ENCODE measurements at regions not wholly inside any gene's neighbourhood (a gene's known extent, or its start where the extent isn't known, plus 50 kb on each side); places are given as distances from the start of the nearest gene placed in this dataset.
"Not testable (repeated sequence)": the region's sequence is repeated elsewhere in the genome, so short reads cannot be mapped to it uniquely, and the experiment has no call there.

DNA sequence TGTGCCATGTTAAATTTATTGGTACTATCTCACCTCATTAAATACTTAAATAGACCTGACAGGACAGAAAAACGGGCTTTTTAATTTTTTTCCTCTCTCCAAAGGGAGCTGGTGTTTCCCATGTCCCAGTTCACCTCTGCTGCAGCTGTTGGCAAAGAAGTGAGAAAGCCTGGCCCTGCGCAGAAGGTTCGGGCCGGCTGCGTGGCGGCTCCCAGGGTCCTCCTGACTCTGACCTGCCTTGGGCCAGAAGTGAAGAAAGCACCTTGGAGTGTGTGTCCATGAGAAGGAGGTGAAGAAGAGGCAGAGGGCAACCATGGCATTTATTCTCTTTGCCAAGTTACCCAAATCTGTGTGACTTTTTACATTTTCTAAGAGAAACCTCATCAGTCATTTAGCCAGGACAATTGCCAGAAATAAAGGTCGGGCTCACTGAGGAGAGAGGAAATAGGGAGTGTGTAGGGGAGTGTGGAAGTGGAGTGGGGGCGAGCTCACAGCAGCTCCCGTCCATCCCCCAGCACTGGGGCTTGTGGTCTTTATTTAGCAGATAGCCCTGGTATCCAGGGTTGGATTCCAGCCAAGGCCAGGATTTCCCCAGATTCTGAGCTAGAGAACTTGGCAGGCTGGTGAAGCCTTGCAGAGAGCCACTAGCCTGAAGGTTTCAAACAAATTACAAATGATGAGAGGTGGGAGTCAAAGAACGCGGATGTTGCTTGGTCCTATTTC lies 102.4 kb upstream of the CADM1 start:
- no peak for DNase-seq (ENCODE audit: low read depth in 2 of 2)

DNA sequence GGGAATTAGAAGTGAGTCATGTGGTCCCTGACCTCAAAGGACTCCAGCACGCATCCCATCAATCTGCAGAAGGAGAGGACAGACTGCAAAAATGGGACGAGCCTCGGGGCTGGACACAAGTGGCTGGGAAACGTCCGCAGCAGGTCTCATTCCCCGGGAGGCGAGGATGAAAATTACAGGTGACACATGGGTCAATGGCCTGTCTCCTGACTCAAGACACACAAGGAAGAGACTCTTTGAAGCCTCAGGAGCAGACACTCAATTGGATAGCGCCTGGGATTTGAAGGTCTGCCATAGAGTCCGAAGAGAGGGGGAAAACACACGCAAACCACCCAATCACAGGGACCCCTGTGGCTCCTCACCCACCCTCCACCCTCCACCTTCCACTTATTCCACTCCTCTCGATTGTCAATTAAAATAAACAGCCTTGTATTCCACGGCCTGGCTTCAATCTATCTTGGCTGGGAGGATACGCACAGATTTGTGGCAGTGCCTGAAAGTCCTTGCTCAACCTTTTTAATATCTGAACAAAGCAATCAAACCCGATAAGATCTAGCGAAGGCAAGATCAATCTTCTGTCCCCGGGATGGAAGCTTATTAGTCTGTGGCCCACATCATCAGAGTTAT lies 101.8 kb upstream of the CADM1 start:
- DNase-seq (ENCODE audit: low read depth in 2 of 2): no peak

DNA sequence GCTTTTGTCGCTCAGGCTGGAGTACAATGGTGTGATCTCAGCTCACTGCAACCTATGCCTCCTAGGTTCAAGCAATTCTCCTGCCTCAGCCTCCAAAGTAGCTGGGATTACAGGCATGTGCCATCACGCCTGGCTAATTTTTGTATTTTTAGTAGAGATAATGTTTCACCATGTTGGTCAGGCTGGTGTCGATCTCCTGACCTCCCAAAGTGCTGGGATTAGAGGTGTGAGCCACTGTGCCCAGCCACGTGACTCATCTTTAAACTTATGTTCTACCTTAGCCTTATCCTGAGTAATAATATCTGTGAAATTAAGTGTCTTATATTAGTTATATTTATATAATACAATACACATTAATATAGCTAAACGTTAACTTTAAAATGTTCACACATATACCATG lies 101.2 kb upstream of the CADM1 start:
- DNase-seq (ENCODE audit: low read depth in 2 of 2): not testable (repeated sequence)

DNA sequence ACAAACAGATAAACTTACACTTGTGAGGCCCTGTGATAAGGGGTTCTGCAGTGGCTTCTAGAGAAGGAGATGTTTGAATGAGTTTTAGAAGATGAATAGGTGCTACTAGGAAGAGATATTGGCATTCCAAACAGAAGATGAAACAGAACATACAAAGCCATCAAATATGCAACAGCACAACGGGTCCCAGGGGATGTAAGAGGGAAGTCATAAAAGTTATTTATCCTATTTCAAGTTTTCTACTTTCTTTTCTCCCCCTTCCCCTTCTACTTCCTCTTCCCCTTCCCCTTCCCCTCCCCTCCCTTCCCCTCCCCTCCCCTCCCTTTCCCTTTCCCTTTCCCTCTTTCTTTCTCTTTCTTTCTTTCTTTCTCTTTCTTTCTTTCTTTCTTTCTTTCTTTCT lies 94.9 kb upstream of the CADM1 start:
- no peak for DNase-seq (ENCODE audit: low read depth in 2 of 2)

DNA sequence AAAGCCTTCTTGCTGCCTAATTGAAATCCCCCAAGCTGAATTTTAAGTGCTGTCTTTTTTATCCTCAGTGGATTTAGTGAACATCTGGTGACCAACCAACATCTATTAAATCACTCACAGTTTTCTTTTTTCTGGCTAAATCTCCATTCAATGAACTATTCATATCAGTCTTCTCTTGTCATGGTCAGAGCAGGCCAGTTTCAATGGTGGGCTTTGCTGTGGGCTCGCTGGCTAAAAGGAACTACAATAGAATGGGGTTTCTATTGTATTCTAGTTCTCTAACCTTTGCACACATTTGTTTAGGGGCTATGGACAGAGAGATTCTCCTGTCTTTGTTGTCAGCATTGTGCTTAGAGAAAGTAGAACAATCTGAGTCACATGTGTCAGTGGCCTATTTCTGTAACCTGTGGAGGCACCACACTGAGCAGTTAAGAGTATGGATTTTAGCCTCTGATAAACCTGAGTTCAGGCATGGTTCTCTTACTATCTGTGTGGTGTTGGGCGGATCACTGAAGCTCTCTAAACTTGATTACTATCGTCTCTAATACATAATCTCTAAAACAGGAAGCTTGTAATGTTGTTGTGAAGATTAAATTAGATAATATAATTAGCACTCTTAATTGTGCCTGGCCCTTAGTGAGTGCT lies 94.2 kb upstream of the CADM1 start:
- no peak for DNase-seq (ENCODE audit: low read depth in 2 of 2)

DNA sequence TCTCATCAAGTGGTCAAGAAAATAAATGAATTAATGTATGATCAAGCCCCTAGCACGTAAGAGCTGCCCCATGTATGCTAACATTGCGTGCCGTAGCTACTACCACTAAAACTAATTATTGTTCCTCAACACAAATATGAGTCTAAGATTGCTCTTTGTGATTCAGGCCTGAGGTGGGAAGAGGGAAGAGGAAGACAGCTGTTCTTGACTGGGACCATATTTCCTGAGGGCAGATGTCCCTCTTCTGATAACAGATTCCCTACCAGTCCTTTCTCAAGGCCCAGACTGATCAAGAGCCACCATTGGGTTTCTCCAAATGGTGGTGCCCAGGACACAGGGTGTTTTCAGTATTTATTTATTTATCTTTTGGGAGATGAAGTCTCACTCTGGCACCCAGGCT lies 87.2 kb upstream of the CADM1 start:
- DNase-seq (ENCODE audit: low read depth in 2 of 2): no peak

DNA sequence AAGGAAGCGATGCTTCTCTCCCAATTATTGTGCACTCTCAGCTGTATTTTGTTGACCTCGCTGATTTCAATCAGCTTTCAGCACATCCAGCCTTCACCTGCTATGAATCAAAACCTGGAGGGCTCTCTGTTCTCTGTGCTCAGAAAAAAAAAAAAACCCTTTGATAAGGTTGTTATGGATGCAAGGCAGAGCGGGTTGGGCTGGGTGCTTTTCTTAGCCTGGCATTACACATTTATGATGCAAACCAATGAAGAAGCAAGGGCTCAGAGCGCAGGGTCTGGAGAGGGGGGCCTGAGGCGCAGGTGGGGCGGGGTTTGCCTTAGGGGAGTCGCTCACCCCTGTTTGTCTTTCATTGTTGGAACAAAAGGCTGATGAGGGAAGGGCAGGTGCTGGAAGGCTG lies 86.0 kb upstream of the CADM1 start:
- no peak for DNase-seq (ENCODE audit: low read depth in 2 of 2)

DNA sequence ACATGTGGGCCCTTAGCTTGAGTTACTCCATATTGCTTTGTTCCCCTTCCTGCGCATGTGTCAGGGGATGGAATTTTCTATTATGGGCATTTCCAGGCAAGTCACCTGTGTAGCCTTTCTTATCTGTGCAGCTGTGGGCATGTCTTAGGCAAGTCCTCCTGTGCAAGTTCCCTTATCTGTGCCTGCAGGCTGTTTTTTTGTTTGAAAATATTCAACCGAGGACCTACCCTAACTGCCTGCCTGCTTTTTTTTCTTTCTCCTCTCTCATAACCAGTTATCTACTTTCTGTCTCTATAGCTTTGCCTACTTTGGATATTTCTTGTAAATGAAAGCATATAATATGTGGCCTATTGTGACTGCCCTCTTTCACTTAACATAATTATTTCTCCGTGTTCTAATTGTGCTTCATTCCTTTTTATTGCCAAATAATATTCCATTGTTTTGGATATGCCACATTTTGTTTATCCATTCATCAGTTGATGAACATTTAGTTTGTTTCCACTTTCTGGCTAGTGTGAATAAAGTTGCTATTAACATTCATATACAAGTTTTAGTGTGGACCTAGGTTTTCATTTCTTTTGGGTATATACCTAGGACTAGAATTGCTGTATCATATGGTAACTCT lies 83.6 kb upstream of the CADM1 start:
- DNase-seq (ENCODE audit: low read depth in 2 of 2): no peak

DNA sequence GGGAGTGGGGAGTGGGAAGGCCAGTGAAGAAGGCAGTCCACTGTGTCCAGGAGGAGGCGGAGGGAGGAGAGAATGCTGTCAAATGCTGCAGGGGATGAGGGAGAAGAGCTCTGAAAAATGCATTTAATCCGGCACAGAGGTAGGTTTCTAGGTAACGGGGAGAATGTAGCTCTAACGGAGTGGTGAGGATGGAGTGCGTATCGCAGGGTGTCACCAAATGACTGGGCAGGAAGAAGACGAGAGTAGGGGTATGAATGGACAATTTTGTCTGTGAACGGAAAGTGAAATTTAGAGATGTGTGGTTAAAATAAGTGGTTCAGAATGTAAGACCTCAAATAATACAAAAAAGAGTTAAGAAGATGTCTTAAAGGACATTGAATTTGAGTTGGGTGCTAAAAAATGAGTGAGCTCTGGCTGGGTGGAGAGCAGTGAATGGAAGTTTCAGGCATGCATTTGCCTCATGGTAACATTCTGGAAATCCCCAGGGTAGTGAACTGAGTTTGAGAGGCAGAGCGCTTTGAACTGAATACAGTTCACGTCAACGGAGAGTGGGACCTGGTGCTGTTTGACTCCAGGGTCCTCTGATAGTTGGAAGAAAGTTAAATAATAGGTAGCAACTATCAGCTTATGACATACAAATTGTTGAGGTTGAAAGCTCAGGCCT lies 81.3 kb upstream of the CADM1 start:
- no peak for DNase-seq (ENCODE audit: low read depth in 2 of 2)

DNA sequence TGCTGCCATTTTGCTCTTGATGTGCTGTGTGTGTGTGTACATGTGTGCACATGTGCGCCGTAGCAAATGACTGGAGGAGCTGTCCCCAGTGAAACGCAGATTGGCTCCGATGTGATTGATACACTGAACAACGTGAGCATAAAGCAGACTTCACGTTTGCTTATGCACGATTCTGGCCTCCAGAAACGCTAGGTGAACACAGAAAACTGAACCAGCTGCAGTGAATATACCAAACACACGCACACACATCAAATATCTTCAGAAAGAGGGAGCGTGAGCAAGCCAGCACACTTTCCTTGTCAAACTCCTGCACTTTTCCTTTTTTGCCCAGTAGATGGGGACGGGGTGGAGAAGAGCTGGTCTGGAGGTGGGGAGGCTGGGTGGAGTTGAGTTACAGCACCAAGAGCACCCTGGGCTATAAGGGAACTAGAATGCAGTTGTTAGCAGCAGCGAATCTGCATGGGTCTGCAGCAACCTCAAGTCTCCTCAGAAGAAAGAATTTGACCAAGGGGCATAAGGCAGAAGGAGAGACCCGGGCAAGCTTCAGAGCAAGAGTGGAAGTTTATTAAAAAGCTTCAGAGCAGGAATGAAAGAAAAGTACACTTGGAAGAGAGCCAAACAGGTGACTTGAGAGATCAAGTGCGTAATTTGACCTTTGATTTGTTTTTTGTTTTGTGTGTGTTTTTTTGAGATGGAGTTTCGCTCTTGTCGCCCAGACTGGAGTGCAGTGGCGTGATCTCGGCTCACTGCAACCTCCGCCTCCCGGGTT lies 77.8 kb upstream of the CADM1 start:
- DNase-seq (ENCODE audit: low read depth in 2 of 2): no peak

DNA sequence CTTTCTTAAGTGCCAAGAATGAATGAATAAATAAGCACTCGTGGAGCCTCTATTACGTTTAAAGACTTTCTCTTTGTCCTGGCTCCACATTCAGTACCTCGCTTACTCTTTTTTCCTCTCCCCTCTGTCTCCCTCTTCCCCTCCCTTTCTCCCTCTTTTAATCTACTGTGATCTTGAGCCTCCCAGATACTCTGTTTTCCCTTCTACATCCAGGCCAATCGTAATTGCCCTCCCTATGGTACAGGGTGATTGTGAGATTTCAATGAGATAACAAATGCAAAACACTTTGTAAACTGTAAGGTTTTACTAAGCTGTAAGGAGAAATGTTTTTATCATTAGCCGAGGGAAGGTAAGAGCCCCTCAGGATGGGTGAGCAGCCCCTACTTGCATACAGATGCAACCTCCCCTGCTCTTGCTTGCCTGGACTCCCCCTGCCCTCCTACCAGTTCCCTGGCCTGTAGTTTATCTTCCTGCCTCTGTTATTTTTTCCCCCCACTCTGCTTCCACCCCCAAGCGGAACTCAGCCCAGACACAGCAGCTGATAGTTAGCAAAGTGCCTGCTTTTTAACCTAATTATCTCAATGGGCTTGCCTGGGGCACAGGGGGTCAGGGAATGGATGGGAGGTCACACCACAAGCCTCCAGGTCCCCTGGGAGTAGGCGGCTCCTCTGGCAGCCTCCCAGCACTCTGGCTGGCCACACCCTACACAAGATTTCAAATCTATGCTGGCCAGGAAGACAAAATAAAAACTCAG lies 76.9 kb upstream of the CADM1 start:
- no peak for DNase-seq (ENCODE audit: low read depth in 2 of 2)

DNA sequence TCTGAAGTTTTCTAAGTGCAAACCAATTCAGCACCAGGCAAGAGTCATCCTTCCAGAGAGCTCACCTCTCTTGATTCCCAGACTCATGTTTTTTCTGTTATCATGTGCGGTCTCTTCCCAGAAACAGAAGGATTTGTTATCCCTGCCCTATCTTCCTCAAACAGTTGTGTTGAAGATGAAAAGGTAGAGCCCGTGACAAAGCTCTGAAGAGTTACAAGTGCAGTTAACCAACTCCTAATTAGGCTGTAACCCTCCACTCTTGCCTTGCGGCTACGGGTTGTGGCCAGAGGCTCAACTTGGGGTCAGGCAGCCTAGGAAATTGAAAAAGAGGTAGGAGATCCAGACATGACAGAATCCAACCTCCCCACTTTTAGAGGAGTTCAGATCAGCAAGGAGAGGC lies 76.2 kb upstream of the CADM1 start:
- no peak for DNase-seq (ENCODE audit: low read depth in 2 of 2)

DNA sequence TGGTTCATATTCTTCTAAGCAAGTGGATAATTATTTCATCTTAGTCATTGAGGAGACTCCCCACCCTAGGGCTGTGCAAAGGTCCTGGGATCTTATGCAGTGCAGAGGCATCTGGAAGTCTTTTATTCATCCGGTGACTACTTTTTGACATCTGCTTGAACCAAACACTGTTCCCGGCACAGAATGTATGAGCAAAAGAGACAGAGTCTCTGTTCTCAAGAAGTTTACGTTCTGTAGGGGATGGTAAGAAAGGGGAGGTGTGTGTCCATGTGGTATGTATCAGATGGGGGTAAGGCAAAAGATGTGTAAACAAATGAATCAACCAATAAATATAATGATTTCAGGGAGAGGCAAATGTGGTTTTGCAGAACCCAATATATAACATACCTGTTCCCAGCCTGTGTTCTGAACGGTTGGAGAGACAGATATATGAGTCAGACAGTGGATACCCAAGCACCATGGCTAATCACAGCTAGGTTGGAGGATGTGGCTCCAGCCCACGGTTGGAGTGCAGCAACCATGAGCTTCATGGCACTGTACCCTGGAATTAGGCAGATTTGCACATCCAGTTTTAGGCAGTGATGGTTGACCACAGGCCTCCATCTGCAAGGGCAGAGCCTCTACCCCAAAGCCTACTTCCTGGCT lies 75.1 kb upstream of the CADM1 start:
- DNase-seq (ENCODE audit: low read depth in 2 of 2): no peak

DNA sequence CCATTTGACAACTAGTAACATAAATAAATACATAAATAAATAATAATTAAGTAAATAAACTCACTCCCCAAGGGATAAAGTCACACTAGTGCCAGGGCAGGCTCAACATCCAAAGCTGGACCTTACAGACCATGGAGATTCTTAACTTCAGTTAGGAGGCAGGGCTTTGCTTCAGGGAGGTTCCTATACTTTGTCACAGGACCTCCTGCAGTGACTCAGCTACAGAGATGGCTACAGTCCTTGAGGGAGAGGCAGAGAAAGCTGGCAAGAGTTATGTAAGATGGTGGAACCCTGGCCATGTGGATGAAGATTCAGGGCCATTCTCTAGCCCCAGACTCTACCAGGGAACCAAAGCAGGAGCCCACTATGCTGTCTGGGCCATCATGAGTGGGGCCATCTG lies 74.1 kb upstream of the CADM1 start:
- no peak for DNase-seq (ENCODE audit: low read depth in 2 of 2)

DNA sequence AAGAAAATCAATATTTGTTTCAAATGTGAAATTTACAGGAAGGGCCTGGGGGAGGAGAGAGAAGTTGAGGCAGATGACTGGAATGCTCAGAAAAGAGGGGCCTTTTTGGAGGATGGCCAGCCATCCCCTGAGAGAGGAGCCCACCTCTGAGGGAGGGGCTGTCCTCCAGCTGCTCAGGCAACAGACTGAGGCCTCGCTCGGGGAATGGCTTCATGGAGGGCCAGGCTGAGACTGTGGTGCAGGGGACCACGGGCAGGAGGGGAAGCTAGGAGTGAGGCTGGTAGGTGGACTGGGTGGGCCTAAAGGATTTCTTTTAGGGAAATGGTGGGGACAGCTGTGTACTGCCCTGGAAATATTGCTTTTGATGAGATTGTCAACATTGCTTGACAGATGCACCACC lies 73.5 kb upstream of the CADM1 start:
- DNase-seq (ENCODE audit: low read depth in 2 of 2): no peak

DNA sequence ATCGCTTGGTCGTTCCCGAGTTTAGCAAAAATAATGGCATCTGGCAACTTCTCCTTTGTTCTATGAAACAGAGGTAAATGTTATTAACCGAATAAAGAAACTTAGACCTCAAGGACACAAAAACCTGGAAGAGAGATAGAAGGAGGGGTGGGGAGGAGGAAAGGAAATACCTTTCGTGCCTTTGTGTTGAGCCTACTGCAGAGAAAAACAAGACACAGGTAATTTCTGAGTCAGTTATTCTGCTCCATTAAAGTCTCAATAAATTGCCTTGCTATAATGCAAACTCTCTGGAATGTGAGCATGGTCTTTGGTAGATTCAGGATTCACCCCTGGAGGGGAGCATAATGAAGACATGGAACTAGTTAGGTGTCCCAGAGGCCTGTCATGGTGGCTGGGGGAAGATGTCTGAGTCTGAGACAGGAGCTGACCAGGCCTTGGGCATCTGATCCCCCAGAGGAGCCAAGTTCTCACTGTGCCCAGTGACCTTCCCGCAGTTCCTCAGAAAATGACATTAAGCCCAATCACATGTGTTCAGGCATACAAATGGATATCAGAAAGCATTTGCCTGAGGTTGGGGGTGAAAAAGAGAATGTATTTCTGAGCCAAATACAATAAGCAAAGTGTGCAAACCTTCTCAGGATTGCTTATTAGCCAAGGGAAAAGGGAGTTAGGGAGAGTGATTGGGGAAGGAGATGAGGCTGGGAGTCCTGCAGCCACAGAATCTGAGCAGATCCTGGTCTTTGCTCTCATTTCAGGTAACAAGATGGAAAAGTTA lies 72.6 kb upstream of the CADM1 start:
- no peak for DNase-seq (ENCODE audit: low read depth in 2 of 2)

DNA sequence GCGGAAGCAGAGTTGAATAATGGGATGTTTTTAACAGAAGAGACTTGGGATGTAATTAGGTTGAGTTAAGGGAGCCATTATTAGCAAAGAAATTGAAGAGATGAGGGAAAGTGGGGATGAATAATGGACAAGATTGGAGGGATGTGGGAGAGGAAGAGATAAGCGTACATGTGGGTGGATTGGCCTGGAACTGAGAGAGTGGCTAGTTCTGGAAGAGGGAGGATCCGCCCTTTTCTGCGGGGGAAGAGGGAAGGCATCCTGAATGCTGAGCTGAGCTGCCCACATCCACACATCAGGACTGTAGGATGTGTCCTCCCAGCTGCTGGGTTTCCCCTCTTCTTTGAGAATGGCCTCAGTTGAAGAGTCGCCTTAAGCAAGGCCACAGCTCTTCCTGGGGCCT lies 68.3 kb upstream of the CADM1 start:
- no peak for DNase-seq (ENCODE audit: low read depth in 2 of 2)

DNA sequence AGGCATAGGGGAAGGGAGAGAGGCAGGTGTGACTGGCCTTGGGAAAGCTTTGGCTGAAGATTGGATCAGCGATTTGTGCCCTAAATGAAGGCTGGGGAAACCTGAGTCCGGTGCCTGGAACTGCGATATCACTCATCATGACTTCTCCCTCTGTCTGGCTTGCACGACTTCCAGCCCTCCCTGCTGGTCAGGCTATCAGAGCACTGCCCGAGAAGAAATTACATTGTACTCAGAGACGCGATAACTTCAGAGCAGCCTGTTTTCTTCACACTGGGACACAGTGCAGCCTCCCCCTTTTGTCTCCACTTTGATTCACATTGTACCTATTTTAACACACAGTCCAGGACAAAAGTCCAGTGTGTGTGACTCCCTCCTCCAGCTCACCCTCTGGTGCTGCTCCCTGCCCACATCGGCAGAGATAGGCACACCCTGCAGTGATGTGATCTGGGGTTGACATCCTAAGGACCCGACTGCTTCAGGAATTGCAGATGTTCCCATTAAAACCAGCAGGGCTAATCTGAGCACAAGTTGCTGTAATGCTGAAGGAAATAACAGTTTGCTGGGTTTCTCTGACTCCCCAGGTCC lies 62.1 kb upstream of the CADM1 start:
- no peak for DNase-seq (ENCODE audit: low read depth in 2 of 2)

DNA sequence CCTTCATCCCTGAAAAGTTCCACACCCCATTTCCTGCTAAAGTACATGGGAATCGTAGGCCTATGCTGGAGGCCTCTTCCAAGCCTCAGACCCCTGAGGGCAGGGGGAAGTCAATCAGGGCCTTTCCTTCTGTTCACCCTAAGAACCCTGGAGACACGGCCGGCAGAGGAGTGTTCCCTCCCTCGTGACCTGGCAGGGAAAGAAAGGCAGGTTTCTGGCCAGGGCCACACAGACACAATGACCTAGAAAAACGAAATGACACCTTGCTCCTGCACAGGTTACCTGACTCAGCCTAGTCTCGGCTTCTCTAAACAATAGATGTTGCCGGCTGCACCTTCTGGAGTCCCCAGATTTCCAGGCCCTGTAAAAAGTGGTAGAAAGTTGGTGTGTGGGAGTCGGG lies 60.6 kb upstream of the CADM1 start:
- no peak for DNase-seq (ENCODE audit: low read depth in 2 of 2)

All from activated CD4-positive, alpha-beta T cell treated with anti-CD3 and anti-CD28 coated beads for 24 hours (primary cell).